HUES6 (cell line): ENCODE measurements at regions not wholly inside any gene's neighbourhood (a gene's known extent, or its start where the extent isn't known, plus 50 kb on each side); places are given as distances from the start of the nearest gene placed in this dataset.

Experiments used
- H3K27ac ChIP-seq: 2 replicates; pipeline ENCODE4 v1.7.0; 2013; ENCODE audit warnings: low read depth, mild to moderate bottlenecking, low read length, inconsistent platforms
- H3K27me3 ChIP-seq: 2 replicates; pipeline ENCODE4 v1.6.1; 2013; ENCODE audit warnings: low read length; ENCODE audit not compliant: control insufficient read depth, insufficient read depth
- H3K36me3 ChIP-seq: 2 replicates; pipeline ENCODE4 v1.6.1; 2013; ENCODE audit warnings: low read length; ENCODE audit not compliant: control insufficient read depth, insufficient read depth
- H3K4me1 ChIP-seq: 2 replicates; pipeline ENCODE4 v1.6.1; 2013; ENCODE audit warnings: low read length; ENCODE audit not compliant: control insufficient read depth, insufficient read depth
- H3K4me3 ChIP-seq: 2 replicates; pipeline ENCODE4 v1.5.1; 2013; ENCODE audit warnings: low read depth, low read length
- H3K9ac ChIP-seq: one replicate; pipeline ENCODE4 v1.6.1; 2013; ENCODE audit warnings: mild to moderate bottlenecking, low read length
- H3K9me3 ChIP-seq: 2 replicates; pipeline ENCODE4 v1.6.1; 2013; ENCODE audit warnings: low read depth, low read length; ENCODE audit not compliant: control insufficient read depth, insufficient read depth

- H3K27ac ChIP-seq, result no peak overlapping the region
- H3K9ac ChIP-seq, result no peak overlapping the region
- no peaks in the 10 kb centered on the region for H3K36me3 ChIP-seq
- no peaks in the 10 kb centered on the region for H3K9me3 ChIP-seq
- H3K27me3 ChIP-seq, result no peaks in the 10 kb centered on the region
- no peak overlapping the region for H3K4me3 ChIP-seq
- H3K4me1 ChIP-seq, result no peaks in the 10 kb centered on the region
Observed at GRCh38 chr10:124315591-124316270, 103.0 kb downstream of the OAT start.

GRCh38 chr10:124313374-124313773, 105.3 kb downstream of the OAT start:
- Histone ChIP-seq H3K9me3 (no peaks in the 10 kb centered on the region), H3K9ac (no peak overlapping the region), H3K36me3 (no peaks in the 10 kb centered on the region), H3K4me1 (no peaks in the 10 kb centered on the region), H3K27me3 (no peaks in the 10 kb centered on the region; the same call in 1 of the 2 replicates), H3K4me3 (no peak overlapping the region), H3K27ac (no peak overlapping the region)

- Histone ChIP-seq H3K36me3 (no peaks in the 10 kb centered on the region), H3K27me3 (no peaks in the 10 kb centered on the region; the same call in 1 of the 2 replicates), H3K9me3 (no peaks in the 10 kb centered on the region), H3K27ac (no peak overlapping the region), H3K4me1 (no peaks in the 10 kb centered on the region), H3K4me3 (no peak overlapping the region), H3K9ac (no peak overlapping the region)
Observed at GRCh38 chr10:124308811-124309210, 109.9 kb downstream of the OAT start.

GRCh38 chr10:124308056-124308645, 110.6 kb downstream of the OAT start:
- H3K9ac ChIP-seq, result no peak overlapping the region
- H3K4me1 ChIP-seq, result no peaks in the 10 kb centered on the region
- H3K27me3 ChIP-seq, result no peaks in the 10 kb centered on the region; the same call in 1 of the 2 replicates
- no peak overlapping the region for H3K27ac ChIP-seq
- H3K36me3 ChIP-seq, result no peaks in the 10 kb centered on the region
- H3K4me3 ChIP-seq, result no peak overlapping the region
- H3K9me3 ChIP-seq, result no peaks in the 10 kb centered on the region

GRCh38 chr10:124307591-124307990, 111.1 kb downstream of the OAT start:
- Histone ChIP-seq H3K36me3 (no peaks in the 10 kb centered on the region), H3K27me3 (no peaks in the 10 kb centered on the region; the same call in 1 of the 2 replicates), H3K9me3 (no peaks in the 10 kb centered on the region), H3K4me1 (no peaks in the 10 kb centered on the region), H3K9ac (no peak overlapping the region), H3K4me3 (no peak overlapping the region), H3K27ac (no peak overlapping the region)

- no peak overlapping the region for H3K4me3 ChIP-seq
- no peaks in the 10 kb centered on the region for H3K36me3 ChIP-seq
- no peaks in the 10 kb centered on the region; the same call in 1 of the 2 replicates for H3K27me3 ChIP-seq
- no peak overlapping the region for H3K27ac ChIP-seq
- H3K4me1 ChIP-seq, result no peaks in the 10 kb centered on the region
- H3K9me3 ChIP-seq, result peaks cover 2% of the 10 kb centered on the region; the same call in 1 of the 2 replicates
- H3K9ac ChIP-seq, result no peak overlapping the region
Observed at GRCh38 chr10:124306922-124307371, 111.8 kb downstream of the OAT start.

- no peaks in the 10 kb centered on the region for H3K36me3 ChIP-seq
- no peaks in the 10 kb centered on the region; the same call in 1 of the 2 replicates for H3K27me3 ChIP-seq
- no peak overlapping the region for H3K9ac ChIP-seq
- H3K4me3 ChIP-seq, result no peak overlapping the region
- H3K27ac ChIP-seq, result no peak overlapping the region
- H3K9me3 ChIP-seq, result peaks cover 6% of the 10 kb centered on the region
- H3K4me1 ChIP-seq, result no peaks in the 10 kb centered on the region
Observed at GRCh38 chr10:124306520-124306919, 112.2 kb downstream of the OAT start.

GRCh38 chr10:124305984-124306383, 112.7 kb downstream of the OAT start:
- no peaks in the 10 kb centered on the region; the same call in 1 of the 2 replicates for H3K27me3 ChIP-seq
- H3K9me3 ChIP-seq, result peaks cover 12% of the 10 kb centered on the region
- H3K9ac ChIP-seq, result no peak overlapping the region
- no peak overlapping the region for H3K4me3 ChIP-seq
- no peaks in the 10 kb centered on the region for H3K4me1 ChIP-seq
- no peaks in the 10 kb centered on the region for H3K36me3 ChIP-seq
- no peak overlapping the region for H3K27ac ChIP-seq

- Histone ChIP-seq H3K36me3 (no peaks in the 10 kb centered on the region), H3K27me3 (no peaks in the 10 kb centered on the region; the same call in 1 of the 2 replicates)
Observed at GRCh38 chr10:124305131-124305530, 113.6 kb downstream of the OAT start.

GRCh38 chr10:124303662-124304418, 114.9 kb downstream of the OAT start:
- Histone ChIP-seq H3K27ac (no peak overlapping the region), H3K4me1 (no peaks in the 10 kb centered on the region), H3K9me3 (peaks cover 28% of the 10 kb centered on the region), H3K4me3 (no peak overlapping the region), H3K27me3 (no peaks in the 10 kb centered on the region; the same call in 1 of the 2 replicates), H3K36me3 (no peaks in the 10 kb centered on the region), H3K9ac (no peak overlapping the region)

More at GRCh38 chr10:124305131-124305530, 113.6 kb downstream of the OAT start:
- Histone ChIP-seq H3K27ac (no peak overlapping the region), H3K9ac (no peak overlapping the region), H3K4me3 (no peak overlapping the region), H3K4me1 (no peaks in the 10 kb centered on the region), H3K9me3 (peaks cover 20% of the 10 kb centered on the region)
